Fibroblast of skin of back (primary cell): ENCODE measurements at regions not wholly inside any gene's neighbourhood (a gene's known extent, or its start where the extent isn't known, plus 50 kb on each side); places are given as distances from the start of the nearest gene placed in this dataset.
A peak's percentile ranks its signal among the peaks of the same experiment; 100 is the strongest.

Experiments used
- DNase-seq: peaks from one replicate; pipeline ENCODE4 v3.0.0-alpha.2; 2013

DNA sequence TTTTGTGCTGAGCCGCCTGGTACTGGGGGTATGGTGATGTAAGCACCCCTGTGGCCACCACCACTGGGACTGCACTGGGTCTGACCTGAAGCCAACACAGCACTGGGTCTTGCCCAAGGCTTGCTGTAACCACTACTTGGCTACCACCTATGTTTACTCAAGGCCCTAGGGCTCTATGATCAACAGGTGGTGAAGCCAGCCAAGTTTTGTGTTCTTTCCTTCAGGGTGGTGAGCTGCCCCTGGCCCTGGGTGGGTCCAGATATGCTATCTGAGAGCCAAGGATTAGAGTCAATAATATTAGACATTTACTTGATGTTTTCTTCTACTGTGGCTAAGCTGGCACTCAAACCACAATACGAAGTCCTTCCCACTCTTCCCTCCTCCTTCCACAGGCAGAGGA lies 55.1 kb upstream of the PAGE4 start:
- no peak for DNase-seq

DNA sequence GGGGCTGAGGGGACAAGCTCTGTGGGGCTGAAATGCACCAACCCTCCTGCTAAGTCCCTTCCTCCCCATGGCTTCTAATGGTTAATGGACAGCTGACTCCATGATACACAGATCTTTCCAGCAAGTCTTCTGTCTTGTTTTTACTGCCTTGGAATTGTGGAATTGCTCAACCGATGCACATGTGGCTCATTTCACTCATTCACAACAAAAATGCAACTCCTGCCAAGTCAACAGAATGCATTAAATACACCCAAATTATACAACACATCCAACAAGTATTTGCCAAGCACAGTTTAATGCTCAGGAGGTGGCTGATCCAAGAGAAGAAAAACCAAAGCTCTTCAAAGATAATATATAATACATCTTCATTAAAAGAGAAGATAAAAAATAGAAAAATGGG lies 61.9 kb upstream of the PAGE4 start:
- no peak for DNase-seq

DNA sequence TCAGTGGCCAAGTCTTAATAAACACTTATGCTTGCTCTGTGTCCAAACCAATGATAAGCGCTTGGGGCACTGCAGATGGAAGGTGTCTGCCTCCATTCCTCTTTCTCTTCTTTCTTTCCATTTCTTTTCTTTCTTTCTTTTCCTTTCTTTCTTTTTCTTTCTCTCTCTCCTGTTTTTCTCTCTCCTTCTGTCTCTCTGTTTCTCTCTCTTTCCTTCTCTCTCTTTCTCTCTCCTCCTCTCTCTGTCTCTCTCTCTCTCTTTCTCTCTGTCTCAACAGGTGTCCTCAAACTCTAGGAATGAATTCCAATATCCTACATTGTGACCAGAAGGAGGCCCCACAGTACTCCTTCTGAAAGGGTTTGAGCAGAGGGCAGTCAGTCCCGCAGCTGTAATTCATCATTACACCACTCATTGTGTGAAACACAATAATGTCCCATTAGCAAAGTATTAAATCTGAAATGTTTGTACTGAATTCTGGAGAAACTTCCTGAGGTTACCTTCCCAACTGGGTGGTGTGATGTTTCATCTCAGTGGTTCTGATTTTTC lies 66.5 kb upstream of the PAGE1 start:
- DNase-seq = no peak

DNA sequence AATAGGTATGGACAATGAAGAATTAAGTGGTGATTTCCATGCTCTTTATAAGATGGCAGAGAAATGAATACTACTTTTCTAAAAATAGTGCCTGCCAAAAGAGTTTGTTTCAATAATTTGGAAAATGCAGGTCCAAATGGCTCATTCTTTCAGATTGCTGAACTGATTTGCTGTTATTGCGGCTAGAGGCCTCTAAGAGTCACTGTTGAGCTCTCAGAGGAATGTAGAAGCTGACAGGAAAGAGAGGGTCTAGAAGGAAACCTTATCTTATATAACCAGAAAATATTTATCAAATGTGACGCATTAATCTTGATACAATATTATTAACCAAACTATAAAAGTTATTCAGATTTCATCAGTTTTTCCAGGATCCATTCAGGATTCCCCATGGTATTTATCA lies 65.7 kb upstream of the PAGE1 start:
- peak; percentile 7 for DNase-seq

DNA sequence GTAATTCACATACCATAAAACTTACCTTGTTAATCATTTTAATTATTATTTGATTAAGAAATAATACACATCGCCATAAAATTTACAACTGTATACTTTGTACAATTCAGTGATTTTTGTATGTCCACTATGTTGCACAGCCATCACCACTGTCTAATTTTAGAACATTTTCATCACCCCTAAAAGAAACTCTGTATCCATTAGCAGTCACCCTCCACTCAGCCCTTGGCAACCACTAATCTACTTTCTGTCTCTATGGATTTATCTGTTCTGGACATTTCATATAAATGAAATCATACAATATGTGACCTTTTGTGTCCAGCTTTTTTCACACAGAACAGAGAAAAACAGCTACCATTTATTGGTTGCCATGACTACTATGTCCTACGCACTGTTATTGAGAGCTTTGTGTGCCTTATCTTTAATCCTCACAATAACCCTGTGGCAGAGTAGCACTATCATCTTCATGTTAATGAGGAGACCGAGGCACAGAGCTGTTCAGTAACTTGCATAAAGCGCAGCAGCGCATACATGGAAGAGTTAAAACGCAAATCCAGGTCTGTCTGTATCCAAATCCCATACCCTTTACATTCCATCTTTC lies 64.6 kb upstream of the PAGE1 start:
- DNase-seq = no peak

DNA sequence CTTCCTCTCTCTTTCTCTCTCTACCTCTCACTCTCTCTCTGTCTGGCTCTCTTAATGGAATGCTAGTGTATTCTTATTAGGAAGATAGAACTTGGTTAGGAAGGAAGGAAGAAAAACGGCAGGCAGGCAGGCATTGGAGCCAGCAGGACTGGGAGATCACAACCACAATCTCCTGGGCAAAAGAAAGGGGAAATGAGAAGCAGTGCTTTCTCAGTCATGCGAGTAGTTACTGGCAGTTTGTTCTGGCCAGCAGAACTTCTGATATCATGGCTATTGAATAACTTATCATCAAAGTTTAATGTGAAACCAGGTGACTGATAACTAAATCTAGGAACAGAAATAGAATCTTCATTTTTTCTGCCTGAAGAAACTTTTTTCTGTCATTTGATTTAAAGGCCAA lies 60.9 kb upstream of the PAGE1 start:
- no peak for DNase-seq

DNA sequence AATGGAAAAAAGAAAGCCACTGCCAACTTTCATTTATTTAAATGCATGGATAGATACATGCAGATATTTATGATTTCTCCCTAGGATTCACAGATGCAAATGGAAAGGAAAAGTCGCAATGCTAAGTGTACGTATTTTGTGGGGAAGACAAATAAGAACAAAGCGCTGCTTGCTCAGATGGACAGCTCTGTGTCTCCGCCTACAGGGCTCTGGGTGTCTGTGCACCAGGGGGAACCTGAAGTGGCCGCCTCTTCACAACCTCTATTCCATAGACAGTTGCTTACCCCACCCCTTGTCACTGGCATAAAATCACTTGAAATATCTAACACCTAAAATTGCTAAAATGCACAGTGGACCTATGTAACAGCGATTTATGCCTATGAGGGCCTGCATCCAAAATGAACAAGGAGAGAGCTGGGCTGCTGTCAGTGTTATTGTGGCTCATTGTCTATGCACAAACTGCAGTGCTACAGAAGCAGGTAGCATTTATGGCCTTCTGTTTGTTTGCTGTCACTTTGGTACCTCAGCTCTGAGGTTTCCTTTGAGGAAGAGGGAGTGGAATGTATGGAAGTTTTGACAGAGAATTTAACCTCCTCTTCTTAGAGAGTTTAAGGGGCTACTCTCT lies 58.6 kb upstream of the PAGE1 start:
- DNase-seq = peak; percentile 24

DNA sequence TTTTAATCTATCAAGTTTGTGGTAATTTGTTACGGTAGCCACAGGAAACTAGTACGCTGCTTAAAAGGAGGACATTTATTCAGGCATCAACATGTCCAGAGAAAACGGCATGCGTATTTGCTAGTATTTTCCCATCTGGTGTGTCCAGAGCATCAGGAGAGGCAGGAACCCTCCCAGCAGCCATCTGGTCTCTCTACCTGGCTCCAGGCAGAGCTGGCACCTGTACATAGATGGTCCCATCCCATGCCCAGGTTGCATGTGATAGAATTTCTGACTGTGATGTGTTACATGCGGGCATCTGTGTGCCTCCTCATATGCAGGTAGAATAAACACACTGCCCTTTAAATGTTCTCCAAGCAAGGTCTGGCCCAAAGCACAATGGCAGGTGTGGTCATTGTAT lies 57.9 kb upstream of the PAGE1 start:
- DNase-seq = no peak

DNA sequence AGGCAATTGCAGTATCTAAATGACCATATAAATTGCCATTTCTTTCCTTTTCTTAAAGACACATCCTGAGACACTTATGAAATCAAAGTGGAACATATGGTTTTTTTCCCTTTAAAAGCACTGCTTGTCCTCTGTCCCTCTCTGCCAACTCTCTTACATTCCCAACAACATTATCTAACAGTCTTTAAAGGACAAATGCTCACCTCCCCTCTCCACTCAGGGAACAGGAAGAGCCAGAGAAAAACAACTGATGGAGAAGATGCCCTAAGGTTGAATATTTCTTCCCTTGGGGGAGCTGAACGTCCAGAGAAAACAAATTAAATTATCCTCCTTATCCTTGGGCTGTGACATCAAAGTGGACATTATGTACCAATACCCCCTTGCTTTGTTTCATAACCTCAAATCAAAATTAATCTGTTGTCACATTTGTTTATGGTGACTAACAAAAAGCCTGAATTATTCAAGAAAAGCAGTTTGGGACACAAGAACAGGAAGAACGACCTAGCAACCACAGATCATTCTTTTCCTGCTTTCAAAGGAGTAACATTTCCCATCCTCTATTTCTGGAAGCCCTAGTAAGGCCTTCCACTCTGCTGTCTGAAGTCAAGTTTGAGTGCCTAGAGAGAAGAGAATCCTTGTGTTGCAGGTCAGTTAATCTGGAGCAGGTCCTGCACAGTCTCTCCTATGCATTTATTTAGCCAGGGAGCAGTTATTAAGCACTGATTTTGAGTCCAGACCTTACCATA lies 52.6 kb upstream of the PAGE1 start:
- DNase-seq = no peak

DNA sequence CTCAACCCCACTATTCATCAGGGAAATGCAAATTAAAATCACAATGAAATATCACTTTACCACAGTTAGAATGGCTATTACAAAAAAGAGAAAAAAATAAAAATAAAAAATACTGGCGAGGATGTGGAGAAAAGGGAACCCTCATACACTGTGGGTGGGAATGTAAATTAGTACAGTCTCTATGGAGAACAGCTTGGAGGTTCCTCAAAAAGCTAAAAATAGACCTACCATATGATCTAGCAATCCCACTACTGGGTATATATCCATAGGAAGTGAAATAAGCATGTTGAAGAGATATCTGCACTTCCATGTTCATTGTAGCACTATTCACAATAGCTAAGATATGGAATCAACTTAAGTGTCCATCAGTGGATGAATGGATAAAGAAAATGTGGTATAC lies 50.5 kb upstream of the PAGE1 start:
- DNase-seq = no peak
